DND-41 (cell line): ENCODE measurements at regions not wholly inside any gene's neighbourhood (a gene's known extent, or its start where the extent isn't known, plus 50 kb on each side); places are given as distances from the start of the nearest gene placed in this dataset.
"Not testable (repeated sequence)": the region's sequence is repeated elsewhere in the genome, so short reads cannot be mapped to it uniquely, and the experiment has no call there.

Experiments
- EZH2 ChIP-seq: IDR thresholded peaks from 3 replicates; pipeline ENCODE4 v1.6.1; 2012; ENCODE audit warnings: borderline replicate concordance, low read depth, mild to moderate bottlenecking, moderate library complexity, low read length, inconsistent platforms; ENCODE audit not compliant: severe bottlenecking
- TF ChIP-seq, protein P1 (sequence below): IDR thresholded peaks from 2 replicates; pipeline ENCODE4 v1.5.1; 2012; ENCODE audit warnings: borderline replicate concordance, low read length, moderate library complexity, mild to moderate bottlenecking; ENCODE audit not compliant: poor library complexity, severe bottlenecking; ENCODE audit errors: extremely low read depth

DNA sequence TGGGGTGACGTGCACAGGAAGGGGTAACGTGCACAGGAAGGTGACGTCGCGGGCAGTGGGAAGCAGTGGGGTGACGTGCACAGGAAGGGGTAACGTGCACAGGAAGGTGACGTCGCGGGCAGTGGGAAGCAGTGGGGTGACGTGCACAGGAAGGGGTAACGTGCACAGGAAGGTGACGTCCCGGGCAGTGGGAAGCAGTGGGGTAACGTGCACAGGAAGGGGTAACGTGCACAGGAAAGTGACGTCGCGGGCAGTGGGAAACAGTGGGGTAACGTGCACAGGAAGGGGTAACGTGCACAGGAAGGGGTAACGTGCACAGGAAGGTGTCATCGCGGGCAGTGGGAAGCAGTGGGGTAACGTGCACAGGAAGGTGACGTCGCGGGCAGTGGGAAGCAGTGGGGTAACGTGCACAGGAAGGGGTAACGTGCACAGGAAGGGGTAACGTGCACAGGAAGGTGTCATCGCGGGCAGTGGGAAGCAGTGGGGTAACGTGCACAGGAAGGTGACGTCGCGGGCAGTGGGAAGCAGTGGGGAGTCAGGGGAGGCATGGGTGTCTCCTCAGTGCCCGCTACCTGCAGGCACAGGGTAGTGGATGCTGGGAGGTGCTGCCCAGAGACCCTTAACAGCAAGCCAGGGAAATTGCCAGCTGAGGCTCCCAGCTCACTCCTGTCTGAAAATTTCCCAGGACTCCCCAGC lies 68.0 kb upstream of the CTBP2 start:
- TF ChIP-seq, protein P1, sequence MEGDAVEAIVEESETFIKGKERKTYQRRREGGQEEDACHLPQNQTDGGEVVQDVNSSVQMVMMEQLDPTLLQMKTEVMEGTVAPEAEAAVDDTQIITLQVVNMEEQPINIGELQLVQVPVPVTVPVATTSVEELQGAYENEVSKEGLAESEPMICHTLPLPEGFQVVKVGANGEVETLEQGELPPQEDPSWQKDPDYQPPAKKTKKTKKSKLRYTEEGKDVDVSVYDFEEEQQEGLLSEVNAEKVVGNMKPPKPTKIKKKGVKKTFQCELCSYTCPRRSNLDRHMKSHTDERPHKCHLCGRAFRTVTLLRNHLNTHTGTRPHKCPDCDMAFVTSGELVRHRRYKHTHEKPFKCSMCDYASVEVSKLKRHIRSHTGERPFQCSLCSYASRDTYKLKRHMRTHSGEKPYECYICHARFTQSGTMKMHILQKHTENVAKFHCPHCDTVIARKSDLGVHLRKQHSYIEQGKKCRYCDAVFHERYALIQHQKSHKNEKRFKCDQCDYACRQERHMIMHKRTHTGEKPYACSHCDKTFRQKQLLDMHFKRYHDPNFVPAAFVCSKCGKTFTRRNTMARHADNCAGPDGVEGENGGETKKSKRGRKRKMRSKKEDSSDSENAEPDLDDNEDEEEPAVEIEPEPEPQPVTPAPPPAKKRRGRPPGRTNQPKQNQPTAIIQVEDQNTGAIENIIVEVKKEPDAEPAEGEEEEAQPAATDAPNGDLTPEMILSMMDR: not testable (repeated sequence)
- not testable (repeated sequence) for TF ChIP-seq EZH2
